ENCODE measurements at regions not wholly inside any gene's neighbourhood (a gene's known extent, or its start where the extent isn't known, plus 50 kb on each side); places are given as distances from the start of the nearest gene placed in this dataset.

DNA sequence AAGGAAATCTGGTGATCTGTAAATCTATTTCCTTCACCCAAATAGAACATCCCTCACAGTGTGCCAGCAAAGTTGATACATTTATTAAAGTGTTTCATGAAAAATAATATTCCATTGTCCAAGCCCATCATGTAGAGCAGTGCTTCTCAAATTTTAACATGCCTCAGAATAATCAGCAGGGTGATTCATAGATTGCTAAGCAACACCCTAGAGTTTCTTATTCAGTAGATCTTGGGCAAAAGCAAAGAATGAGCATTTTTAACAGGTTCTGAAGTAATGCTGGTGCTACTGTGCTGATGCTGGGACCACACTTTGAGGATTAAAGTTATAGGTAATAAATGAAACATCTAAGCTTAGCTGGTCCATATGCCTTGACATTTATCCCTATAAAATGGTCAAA, 210.5 kb downstream of the ZIC4 start:
- TF ChIP-seq POLR2A (IDR thresholded peaks at IDR 0.05) (no peak), POLR2AphosphoS5 (IDR thresholded peaks at IDR 0.05) (no peak)
- TF ChIP-seq, protein P1, sequence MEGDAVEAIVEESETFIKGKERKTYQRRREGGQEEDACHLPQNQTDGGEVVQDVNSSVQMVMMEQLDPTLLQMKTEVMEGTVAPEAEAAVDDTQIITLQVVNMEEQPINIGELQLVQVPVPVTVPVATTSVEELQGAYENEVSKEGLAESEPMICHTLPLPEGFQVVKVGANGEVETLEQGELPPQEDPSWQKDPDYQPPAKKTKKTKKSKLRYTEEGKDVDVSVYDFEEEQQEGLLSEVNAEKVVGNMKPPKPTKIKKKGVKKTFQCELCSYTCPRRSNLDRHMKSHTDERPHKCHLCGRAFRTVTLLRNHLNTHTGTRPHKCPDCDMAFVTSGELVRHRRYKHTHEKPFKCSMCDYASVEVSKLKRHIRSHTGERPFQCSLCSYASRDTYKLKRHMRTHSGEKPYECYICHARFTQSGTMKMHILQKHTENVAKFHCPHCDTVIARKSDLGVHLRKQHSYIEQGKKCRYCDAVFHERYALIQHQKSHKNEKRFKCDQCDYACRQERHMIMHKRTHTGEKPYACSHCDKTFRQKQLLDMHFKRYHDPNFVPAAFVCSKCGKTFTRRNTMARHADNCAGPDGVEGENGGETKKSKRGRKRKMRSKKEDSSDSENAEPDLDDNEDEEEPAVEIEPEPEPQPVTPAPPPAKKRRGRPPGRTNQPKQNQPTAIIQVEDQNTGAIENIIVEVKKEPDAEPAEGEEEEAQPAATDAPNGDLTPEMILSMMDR (IDR thresholded peaks at IDR 0.05) = no peak

Measured in gastroesophageal sphincter (tissue), 3 donors.